ENCODE measurements at regions not wholly inside any gene's neighbourhood (a gene's known extent, or its start where the extent isn't known, plus 50 kb on each side); places are given as distances from the start of the nearest gene placed in this dataset.

DNA sequence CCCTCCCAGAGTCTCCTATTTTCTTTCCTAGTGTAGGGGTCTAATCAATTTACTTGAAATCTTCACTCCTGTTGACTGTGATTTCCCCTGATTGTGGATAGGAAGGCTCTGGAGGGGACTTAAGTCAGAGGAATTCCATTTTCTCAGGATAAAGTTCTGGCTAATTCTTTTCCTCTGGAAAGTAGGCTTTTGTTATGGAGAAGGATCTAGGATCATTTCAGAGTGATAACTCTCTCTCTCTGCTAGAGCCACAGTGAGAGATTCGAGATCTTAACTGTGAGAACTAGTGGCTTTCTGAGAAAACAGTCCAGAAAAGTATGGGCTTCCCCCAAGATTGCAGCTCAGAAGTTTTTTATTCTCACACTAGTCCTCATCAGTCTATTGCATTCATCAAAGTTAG lies 163.9 kb upstream of the TFPI start:
- TF ChIP-seq, protein P1, sequence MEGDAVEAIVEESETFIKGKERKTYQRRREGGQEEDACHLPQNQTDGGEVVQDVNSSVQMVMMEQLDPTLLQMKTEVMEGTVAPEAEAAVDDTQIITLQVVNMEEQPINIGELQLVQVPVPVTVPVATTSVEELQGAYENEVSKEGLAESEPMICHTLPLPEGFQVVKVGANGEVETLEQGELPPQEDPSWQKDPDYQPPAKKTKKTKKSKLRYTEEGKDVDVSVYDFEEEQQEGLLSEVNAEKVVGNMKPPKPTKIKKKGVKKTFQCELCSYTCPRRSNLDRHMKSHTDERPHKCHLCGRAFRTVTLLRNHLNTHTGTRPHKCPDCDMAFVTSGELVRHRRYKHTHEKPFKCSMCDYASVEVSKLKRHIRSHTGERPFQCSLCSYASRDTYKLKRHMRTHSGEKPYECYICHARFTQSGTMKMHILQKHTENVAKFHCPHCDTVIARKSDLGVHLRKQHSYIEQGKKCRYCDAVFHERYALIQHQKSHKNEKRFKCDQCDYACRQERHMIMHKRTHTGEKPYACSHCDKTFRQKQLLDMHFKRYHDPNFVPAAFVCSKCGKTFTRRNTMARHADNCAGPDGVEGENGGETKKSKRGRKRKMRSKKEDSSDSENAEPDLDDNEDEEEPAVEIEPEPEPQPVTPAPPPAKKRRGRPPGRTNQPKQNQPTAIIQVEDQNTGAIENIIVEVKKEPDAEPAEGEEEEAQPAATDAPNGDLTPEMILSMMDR (conservative IDR thresholded peaks at IDR 0.05), result no peak
- no peak for TF ChIP-seq ZFX (IDR thresholded peaks at IDR 0.05)
